ENCODE measurements at regions not wholly inside any gene's neighbourhood (a gene's known extent, or its start where the extent isn't known, plus 50 kb on each side); places are given as distances from the start of the nearest gene placed in this dataset.
"Not testable (repeated sequence)": the region's sequence is repeated elsewhere in the genome, so short reads cannot be mapped to it uniquely, and the experiment has no call there.

DNA sequence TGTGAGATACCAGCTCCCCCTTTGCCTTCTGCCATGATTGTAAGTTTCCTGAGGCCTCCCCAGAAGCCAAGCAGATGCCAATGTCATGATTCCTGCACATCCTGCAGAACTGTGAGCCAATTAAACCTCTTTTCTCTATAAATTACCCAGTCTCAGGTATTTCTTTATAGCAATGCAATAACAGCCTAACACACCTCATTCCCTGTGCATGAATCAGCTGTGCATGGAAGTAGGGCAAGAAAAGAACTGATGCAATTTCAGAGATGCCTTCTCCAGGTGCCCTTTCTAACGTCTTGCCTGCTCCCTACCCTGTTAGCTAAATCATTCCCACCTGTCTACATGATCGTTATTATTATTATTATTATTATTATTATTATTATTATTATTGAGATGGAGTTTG, 230.9 kb downstream of the RAB11FIP2 start:
- H3K27me3 ChIP-seq (ENCODE audit: insufficient read depth, low read length): peaks cover 24% of the 10 kb centered on the region; the same call in 1 of the 2 replicates
- H3K4me1 ChIP-seq (ENCODE audit: control insufficient read depth in 1 of 2, insufficient read depth in 2 of 2, low read length in 2 of 2); H3K4me3 ChIP-seq (replicated peaks in 1 of 2; ENCODE audit: low read depth in 1 of 2, low read length in 2 of 2); RAD21 ChIA-PET (ENCODE audit: low non-redundant PET in 1 of 2, low total read pairs in 2 of 2, uncharacterized antibody in 2 of 2, unreplicated experiment in 2 of 2); H3K27ac ChIP-seq (ENCODE audit: low read depth, low read length); ATAC-seq; BruUV-seq (replicated peaks); H4K20me1 ChIP-seq (ENCODE audit: insufficient read depth); CTCF ChIA-PET; H3K9ac ChIP-seq (ENCODE audit: low read length); H3K4me2 ChIP-seq (ENCODE audit: low read length); H2AFZ ChIP-seq (ENCODE audit: low read depth, low read length, poor library complexity, severe bottlenecking); H3K79me2 ChIP-seq (ENCODE audit: insufficient read depth, low read length); H3K9me3 ChIP-seq (ENCODE audit: control insufficient read depth in 1 of 2, insufficient read depth in 1 of 2, low read depth in 1 of 2, low read length in 2 of 2); intact Hi-C loops (cut with micrococcal nuclease); POLR2A ChIA-PET; DNase-seq (ENCODE audit: low read depth, low spot score); H3K9me2 ChIP-seq (ENCODE audit: insufficient read depth); H3K36me3 ChIP-seq (ENCODE audit: control insufficient read depth in 1 of 2, insufficient read depth in 2 of 2, low read length in 2 of 2): not testable (repeated sequence)

DNA sequence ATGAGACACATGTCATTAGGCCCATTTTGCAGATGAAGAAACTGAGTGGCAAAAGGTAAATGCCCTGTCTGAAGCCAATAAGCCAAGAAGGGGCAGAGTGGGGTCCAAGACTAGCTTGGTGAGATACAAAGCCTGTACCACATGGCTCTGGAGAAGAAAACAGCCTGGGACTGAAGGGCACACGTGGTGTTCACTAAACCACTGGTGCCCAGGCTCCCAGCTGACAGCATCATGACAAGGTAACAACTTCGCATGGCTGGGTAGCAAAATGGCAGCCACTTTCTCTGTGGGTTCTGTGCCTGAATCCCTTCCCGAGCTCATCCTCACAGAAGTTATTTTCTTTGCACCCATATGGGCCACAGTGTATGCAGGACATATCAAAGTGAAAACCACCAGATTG, 229.6 kb downstream of the RAB11FIP2 start:
- H3K4me2 ChIP-seq (ENCODE audit: low read length): no peak overlapping the region
- DNase-seq (ENCODE audit: low read depth, low spot score): no peak
- no peaks in the 10 kb centered on the region for H3K9me2 ChIP-seq (ENCODE audit: insufficient read depth)
- no TSS peak for BruUV-seq (replicated peaks)
- H2AFZ ChIP-seq (ENCODE audit: low read depth, low read length, poor library complexity, severe bottlenecking): no peak overlapping the region
- ChIA-PET RAD21 (ENCODE audit: low non-redundant PET in 1 of 2, low total read pairs in 2 of 2, uncharacterized antibody in 2 of 2, unreplicated experiment in 2 of 2) (no interaction called here), CTCF (no interaction called here), POLR2A (no interaction called here)
- no peak for ATAC-seq
- intact Hi-C loops (cut with micrococcal nuclease): no loop called here
- H3K4me3 ChIP-seq (replicated peaks in 1 of 2; ENCODE audit: low read depth in 1 of 2, low read length in 2 of 2): no peak overlapping the region
- H3K9ac ChIP-seq (ENCODE audit: low read length): no peak overlapping the region
- no peaks in the 10 kb centered on the region for H3K79me2 ChIP-seq (ENCODE audit: insufficient read depth, low read length)
- H3K27ac ChIP-seq (ENCODE audit: low read depth, low read length): no peak overlapping the region
- no peaks in the 10 kb centered on the region for H3K4me1 ChIP-seq (ENCODE audit: control insufficient read depth in 1 of 2, insufficient read depth in 2 of 2, low read length in 2 of 2)
- H3K36me3 ChIP-seq (ENCODE audit: control insufficient read depth in 1 of 2, insufficient read depth in 2 of 2, low read length in 2 of 2): no peaks in the 10 kb centered on the region
- peaks cover 30% of the 10 kb centered on the region; the same call in 1 of the 2 replicates for H3K27me3 ChIP-seq (ENCODE audit: insufficient read depth, low read length)
- H4K20me1 ChIP-seq (ENCODE audit: insufficient read depth): no peaks in the 10 kb centered on the region
- no peaks in the 10 kb centered on the region for H3K9me3 ChIP-seq (ENCODE audit: control insufficient read depth in 1 of 2, insufficient read depth in 1 of 2, low read depth in 1 of 2, low read length in 2 of 2)
- TF ChIP-seq SRF (IDR thresholded peaks at IDR 0.05; ENCODE audit: low read depth): no peak
- TF ChIP-seq SIN3A (IDR thresholded peaks at IDR 0.05; ENCODE audit: low read depth): no peak
- TF ChIP-seq SP1 (IDR thresholded peaks at IDR 0.05; ENCODE audit: low read depth): no peak
- TF ChIP-seq ZNF274 (IDR thresholded peaks at IDR 0.05; ENCODE audit: low read depth, low read length): no peak
- TF ChIP-seq EZH2phosphoT487 (IDR thresholded peaks at IDR 0.05; ENCODE audit: borderline replicate concordance): no peak
- TF ChIP-seq CEBPB (IDR thresholded peaks at IDR 0.05; ENCODE audit: low read depth): no peak
- TF ChIP-seq, protein P1, sequence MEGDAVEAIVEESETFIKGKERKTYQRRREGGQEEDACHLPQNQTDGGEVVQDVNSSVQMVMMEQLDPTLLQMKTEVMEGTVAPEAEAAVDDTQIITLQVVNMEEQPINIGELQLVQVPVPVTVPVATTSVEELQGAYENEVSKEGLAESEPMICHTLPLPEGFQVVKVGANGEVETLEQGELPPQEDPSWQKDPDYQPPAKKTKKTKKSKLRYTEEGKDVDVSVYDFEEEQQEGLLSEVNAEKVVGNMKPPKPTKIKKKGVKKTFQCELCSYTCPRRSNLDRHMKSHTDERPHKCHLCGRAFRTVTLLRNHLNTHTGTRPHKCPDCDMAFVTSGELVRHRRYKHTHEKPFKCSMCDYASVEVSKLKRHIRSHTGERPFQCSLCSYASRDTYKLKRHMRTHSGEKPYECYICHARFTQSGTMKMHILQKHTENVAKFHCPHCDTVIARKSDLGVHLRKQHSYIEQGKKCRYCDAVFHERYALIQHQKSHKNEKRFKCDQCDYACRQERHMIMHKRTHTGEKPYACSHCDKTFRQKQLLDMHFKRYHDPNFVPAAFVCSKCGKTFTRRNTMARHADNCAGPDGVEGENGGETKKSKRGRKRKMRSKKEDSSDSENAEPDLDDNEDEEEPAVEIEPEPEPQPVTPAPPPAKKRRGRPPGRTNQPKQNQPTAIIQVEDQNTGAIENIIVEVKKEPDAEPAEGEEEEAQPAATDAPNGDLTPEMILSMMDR (IDR thresholded peaks at IDR 0.05 in 2 of 3, conservative IDR thresholded peaks at IDR 0.05 in 1 of 3; ENCODE audit: borderline replicate concordance in 1 of 3, insufficient read depth in 1 of 3, low read depth in 2 of 3, low read length in 2 of 3): no peak
- no peak for TF ChIP-seq YY1 (IDR thresholded peaks at IDR 0.05; ENCODE audit: extremely low read depth, insufficient replicate concordance, low read depth, low read length)
- TF ChIP-seq ZFX (IDR thresholded peaks at IDR 0.05): no peak
- TF ChIP-seq, protein P2, sequence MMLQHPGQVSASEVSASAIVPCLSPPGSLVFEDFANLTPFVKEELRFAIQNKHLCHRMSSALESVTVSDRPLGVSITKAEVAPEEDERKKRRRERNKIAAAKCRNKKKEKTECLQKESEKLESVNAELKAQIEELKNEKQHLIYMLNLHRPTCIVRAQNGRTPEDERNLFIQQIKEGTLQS (IDR thresholded peaks at IDR 0.05): no peak
- TF ChIP-seq, protein P3, sequence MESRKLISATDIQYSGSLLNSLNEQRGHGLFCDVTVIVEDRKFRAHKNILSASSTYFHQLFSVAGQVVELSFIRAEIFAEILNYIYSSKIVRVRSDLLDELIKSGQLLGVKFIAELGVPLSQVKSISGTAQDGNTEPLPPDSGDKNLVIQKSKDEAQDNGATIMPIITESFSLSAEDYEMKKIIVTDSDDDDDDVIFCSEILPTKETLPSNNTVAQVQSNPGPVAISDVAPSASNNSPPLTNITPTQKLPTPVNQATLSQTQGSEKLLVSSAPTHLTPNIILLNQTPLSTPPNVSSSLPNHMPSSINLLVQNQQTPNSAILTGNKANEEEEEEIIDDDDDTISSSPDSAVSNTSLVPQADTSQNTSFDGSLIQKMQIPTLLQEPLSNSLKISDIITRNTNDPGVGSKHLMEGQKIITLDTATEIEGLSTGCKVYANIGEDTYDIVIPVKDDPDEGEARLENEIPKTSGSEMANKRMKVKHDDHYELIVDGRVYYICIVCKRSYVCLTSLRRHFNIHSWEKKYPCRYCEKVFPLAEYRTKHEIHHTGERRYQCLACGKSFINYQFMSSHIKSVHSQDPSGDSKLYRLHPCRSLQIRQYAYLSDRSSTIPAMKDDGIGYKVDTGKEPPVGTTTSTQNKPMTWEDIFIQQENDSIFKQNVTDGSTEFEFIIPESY (IDR thresholded peaks at IDR 0.05; ENCODE audit: extremely low read depth, insufficient replicate concordance, low read length): no peak
